Activated naive CD4-positive, alpha-beta T cell treated with anti-CD3 and anti-CD28 coated beads, Interleukin-2, amount 10 ng/mL, durations not matched to agents 7 days and 5 days (primary cell): ENCODE measurements at regions not wholly inside any gene's neighbourhood (a gene's known extent, or its start where the extent isn't known, plus 50 kb on each side); places are given as distances from the start of the nearest gene placed in this dataset.

Source experiments
- CTCF ChIA-PET: fragments of 350-600 bp; sonication (Branson Sonifier 250); formaldehyde crosslinking; loops from one replicate; lab custom pipeline; 2021; ENCODE audit warnings: antibody characterized with exemption; lab: Charles Lee
- DNase-seq: peaks from one replicate; pipeline ENCODE4 v3.0.0-alpha.2; 2020
- H3K27ac Mint-ChIP-seq: one replicate; pipeline ENCODE4 v1.8.0; 2021; ENCODE audit warnings: mild to moderate bottlenecking, moderate library complexity, mixed read lengths
- H3K27me3 Mint-ChIP-seq: one replicate; pipeline ENCODE4 v1.8.0; 2021; ENCODE audit warnings: mild to moderate bottlenecking, mixed read lengths
- H3K36me3 Mint-ChIP-seq: one replicate; pipeline ENCODE4 v1.8.0; 2021; ENCODE audit warnings: mixed read lengths
- H3K4me1 Mint-ChIP-seq: one replicate; pipeline ENCODE4 v1.8.0; 2021; ENCODE audit warnings: mixed read lengths
- H3K4me3 Mint-ChIP-seq: one replicate; pipeline ENCODE4 v1.8.0; 2021; ENCODE audit warnings: mild to moderate bottlenecking, moderate library complexity, mixed read lengths
- H3K9me3 Mint-ChIP-seq: one replicate; pipeline ENCODE4 v1.8.0; 2021; ENCODE audit warnings: mixed read lengths

DNA sequence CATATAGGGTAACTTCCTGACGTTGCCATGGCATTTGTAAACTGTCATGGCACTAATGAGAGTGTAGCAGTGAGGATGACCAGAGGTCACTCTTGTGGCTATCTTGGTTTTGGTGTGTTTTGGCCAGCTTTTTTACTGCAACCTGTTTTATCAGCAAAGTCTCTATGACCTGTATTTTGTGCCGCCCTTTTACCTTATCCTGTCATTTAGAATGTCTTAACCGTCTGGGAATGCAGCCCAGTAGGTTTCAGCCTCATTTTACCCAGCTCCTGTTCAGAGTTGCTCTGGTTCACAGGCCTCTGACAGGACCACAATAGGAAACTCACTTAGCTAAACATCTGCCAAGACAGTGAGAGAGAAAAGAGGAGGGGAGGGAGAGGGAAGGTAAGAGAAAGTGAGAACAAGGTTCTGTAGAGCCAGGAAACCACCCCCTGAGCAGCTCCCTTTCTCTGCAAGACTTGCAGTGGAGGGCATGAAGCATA, 64.8 kb upstream of the PLEKHG3 start:
- Mint-ChIP-seq H3K9me3 (no peaks in the 10 kb centered on the region), H3K27me3 (peaks cover 19% of the 10 kb centered on the region), H3K36me3 (no peaks in the 10 kb centered on the region), H3K27ac (no peak overlapping the region), H3K4me1 (peaks cover 4% of the 10 kb centered on the region), H3K4me3 (no peak overlapping the region)
- CTCF ChIA-PET, result interaction anchor here (0.8 to 1.2 kb wide), 2 partner anchors 25 to 122 kb away, joined by 3 read pairs; no protein-coding TSS in a partner anchor
- DNase-seq, result no peak

- no peak overlapping the region for H3K4me3 Mint-ChIP-seq
- H3K4me1 Mint-ChIP-seq, result peaks cover 4% of the 10 kb centered on the region
- H3K36me3 Mint-ChIP-seq, result no peaks in the 10 kb centered on the region
- CTCF ChIA-PET, result interaction anchor here (1.0 kb wide), 1 partner anchor 9 kb away, joined by 3 read pairs; no protein-coding TSS in a partner anchor
- H3K27ac Mint-ChIP-seq, result no peak overlapping the region
- peaks cover 23% of the 10 kb centered on the region for H3K27me3 Mint-ChIP-seq
- no peak for DNase-seq
- H3K9me3 Mint-ChIP-seq, result no peaks in the 10 kb centered on the region
Observed at GRCh38 chr14:64640839-64641238, 63.4 kb upstream of the PLEKHG3 start.

GRCh38 chr14:64641760-64642159, 62.5 kb upstream of the PLEKHG3 start:
- Mint-ChIP-seq H3K9me3 (no peaks in the 10 kb centered on the region), H3K36me3 (no peaks in the 10 kb centered on the region), H3K4me1 (peaks cover 2% of the 10 kb centered on the region), H3K4me3 (no peak overlapping the region), H3K27me3 (peaks cover 20% of the 10 kb centered on the region), H3K27ac (no peak overlapping the region)
- no peak for DNase-seq
- CTCF ChIA-PET, result no interaction called here

DNA sequence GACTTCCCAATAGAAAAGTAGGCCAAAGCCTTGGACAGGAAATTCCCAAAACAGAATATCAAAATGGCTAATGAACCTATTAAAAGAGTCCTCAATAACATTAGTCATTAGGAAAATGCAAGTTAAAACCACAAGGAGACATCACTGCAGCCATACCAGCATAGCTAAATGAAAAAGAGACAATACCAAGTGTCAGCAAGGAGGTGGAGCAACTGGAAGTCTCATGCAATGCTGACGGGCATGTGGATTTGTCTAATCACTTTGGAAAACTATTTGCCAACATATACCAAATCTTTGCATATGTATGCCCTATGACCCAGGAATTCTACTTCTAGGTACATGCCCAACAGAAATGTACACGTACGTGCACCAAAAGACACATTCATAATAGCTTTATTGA, 60.5 kb upstream of the PLEKHG3 start:
- no peaks in the 10 kb centered on the region for H3K9me3 Mint-ChIP-seq
- peaks cover 28% of the 10 kb centered on the region for H3K27me3 Mint-ChIP-seq
- H3K4me1 Mint-ChIP-seq, result no peaks in the 10 kb centered on the region
- CTCF ChIA-PET, result interaction anchor here (0.6 to 1.7 kb wide), 3 partner anchors 10 to 236 kb away, joined by 3 to 4 read pairs (median 4); no protein-coding TSS in a partner anchor
- no peak for DNase-seq
- H3K27ac Mint-ChIP-seq, result no peak overlapping the region
- H3K4me3 Mint-ChIP-seq, result no peak overlapping the region
- H3K36me3 Mint-ChIP-seq, result no peaks in the 10 kb centered on the region

DNA sequence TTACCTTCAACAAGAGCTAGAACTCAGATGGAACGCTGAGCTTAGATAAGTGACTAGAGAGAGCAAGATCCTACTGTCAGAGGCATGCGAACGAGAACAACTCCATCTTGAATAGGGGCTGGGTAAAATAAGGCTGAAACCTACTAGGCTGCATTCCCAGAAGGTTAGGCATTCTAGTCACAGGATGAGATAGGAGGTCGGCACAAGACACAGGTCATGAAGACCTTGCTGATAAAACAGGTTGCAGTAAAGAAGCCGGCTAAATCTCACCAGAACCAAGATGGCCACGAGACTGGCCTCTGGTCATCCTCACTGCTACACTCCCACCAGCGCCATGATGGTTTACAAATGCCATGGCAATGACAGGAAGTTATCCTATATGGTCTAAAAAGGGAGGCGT, 59.6 kb upstream of the PLEKHG3 start:
- no peak for DNase-seq
- Mint-ChIP-seq H3K27me3 (peaks cover 33% of the 10 kb centered on the region), H3K9me3 (no peaks in the 10 kb centered on the region), H3K36me3 (no peaks in the 10 kb centered on the region), H3K27ac (no peak overlapping the region), H3K4me1 (no peaks in the 10 kb centered on the region), H3K4me3 (no peak overlapping the region)
- CTCF ChIA-PET, result no interaction called here

DNA sequence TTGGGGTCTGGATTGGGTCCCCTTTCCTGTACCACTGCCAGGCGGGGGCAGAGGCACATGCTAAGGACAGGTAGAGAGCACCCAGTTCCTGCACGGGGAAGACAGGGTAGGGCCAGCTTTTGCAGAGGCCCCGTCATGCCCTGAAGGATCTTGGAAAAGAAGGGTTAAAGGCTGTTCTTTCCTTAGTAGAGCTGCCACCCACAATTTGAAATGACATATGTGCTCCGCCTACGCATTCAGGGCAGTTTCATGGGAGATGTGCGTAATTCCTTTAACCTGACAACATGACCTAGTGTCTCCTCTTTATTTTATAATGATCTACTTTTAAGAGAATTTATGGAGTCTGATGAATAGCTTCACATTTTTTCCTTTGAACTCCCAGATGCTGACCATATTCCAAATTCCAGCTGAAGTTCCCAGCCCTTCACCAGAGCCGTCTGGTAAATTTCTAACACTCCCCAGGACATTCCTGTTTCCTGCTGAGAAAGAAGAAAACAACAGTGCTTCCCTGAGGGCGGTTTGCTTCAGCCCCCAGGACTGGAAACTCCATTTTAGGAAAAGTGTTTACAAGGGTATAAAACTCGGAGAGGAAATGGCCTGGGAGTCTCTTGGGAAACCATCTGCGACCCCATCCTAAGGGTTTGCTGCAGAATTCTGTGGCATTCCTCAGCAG, 58.9 kb upstream of the PLEKHG3 start:
- CTCF ChIA-PET, result interaction anchor here (1.4 kb wide), 1 partner anchor 8 kb away, joined by 5 read pairs; no protein-coding TSS in a partner anchor
- H3K36me3 Mint-ChIP-seq, result no peaks in the 10 kb centered on the region
- no peak overlapping the region for H3K4me3 Mint-ChIP-seq
- no peak overlapping the region for H3K27ac Mint-ChIP-seq
- no peaks in the 10 kb centered on the region for H3K4me1 Mint-ChIP-seq
- no peak for DNase-seq
- no peaks in the 10 kb centered on the region for H3K9me3 Mint-ChIP-seq
- peaks cover 37% of the 10 kb centered on the region for H3K27me3 Mint-ChIP-seq

- peaks cover 44% of the 10 kb centered on the region for H3K27me3 Mint-ChIP-seq
- no peaks in the 10 kb centered on the region for H3K9me3 Mint-ChIP-seq
- H3K36me3 Mint-ChIP-seq, result no peaks in the 10 kb centered on the region
- H3K4me1 Mint-ChIP-seq, result no peaks in the 10 kb centered on the region
- DNase-seq, result no peak
- CTCF ChIA-PET, result interaction anchor here (1.4 kb wide), 1 partner anchor 9 kb away, joined by 5 read pairs; no protein-coding TSS in a partner anchor
- H3K27ac Mint-ChIP-seq, result no peak overlapping the region
- H3K4me3 Mint-ChIP-seq, result no peak overlapping the region
Observed at GRCh38 chr14:64646103-64646502, 58.1 kb upstream of the PLEKHG3 start.

- no peak for DNase-seq
- CTCF ChIA-PET, result interaction anchor here (0.6 kb wide), 1 partner anchor 619 kb away, joined by 3 read pairs; no protein-coding TSS in a partner anchor
- H3K9me3 Mint-ChIP-seq, result no peaks in the 10 kb centered on the region
- no peaks in the 10 kb centered on the region for H3K36me3 Mint-ChIP-seq
- H3K27ac Mint-ChIP-seq, result no peak overlapping the region
- H3K4me1 Mint-ChIP-seq, result peaks cover 6% of the 10 kb centered on the region
- H3K27me3 Mint-ChIP-seq, result peaks cover 43% of the 10 kb centered on the region
- H3K4me3 Mint-ChIP-seq, result no peak overlapping the region
Observed at GRCh38 chr14:64649383-64649998, 54.7 kb upstream of the PLEKHG3 start.

- Mint-ChIP-seq H3K27ac (no peak overlapping the region), H3K4me3 (no peak overlapping the region), H3K4me1 (peaks cover 11% of the 10 kb centered on the region), H3K9me3 (peaks cover 3% of the 10 kb centered on the region), H3K36me3 (no peaks in the 10 kb centered on the region), H3K27me3 (peaks cover 48% of the 10 kb centered on the region)
- CTCF ChIA-PET, result interaction anchor here (1.7 to 3.2 kb wide), 2 partner anchors 11 to 17 kb away, joined by 4 to 13 read pairs; no protein-coding TSS in a partner anchor
- DNase-seq, result no peak
Observed at GRCh38 chr14:64653900-64654245, 50.4 kb upstream of the PLEKHG3 start.

- Mint-ChIP-seq H3K4me3 (no peak overlapping the region), H3K9me3 (peaks cover 3% of the 10 kb centered on the region), H3K4me1 (peaks cover 16% of the 10 kb centered on the region), H3K27me3 (peaks cover 48% of the 10 kb centered on the region), H3K36me3 (no peaks in the 10 kb centered on the region), H3K27ac (no peak overlapping the region)
- CTCF ChIA-PET, result interaction anchor here (1.1 to 3.2 kb wide), 4 partner anchors 11 to 168 kb away, joined by 3 to 13 read pairs (median 4); no protein-coding TSS in a partner anchor
- DNase-seq, result no peak
Observed at GRCh38 chr14:64654246-64654900, 49.9 kb upstream of the PLEKHG3 start.
